Panc1 (cell line): ENCODE measurements at regions not wholly inside any gene's neighbourhood (a gene's known extent, or its start where the extent isn't known, plus 50 kb on each side); places are given as distances from the start of the nearest gene placed in this dataset.

Experiments
- POLR2AphosphoS5 ChIP-seq: IDR thresholded peaks from 2 replicates; pipeline ENCODE4 v1.6.1; 2012; ENCODE audit warnings: mild to moderate bottlenecking, low read depth, low read length, moderate library complexity
- SIN3A ChIP-seq: IDR thresholded peaks from 2 replicates; pipeline ENCODE4 v1.6.1; 2012; ENCODE audit warnings: low read depth, mild to moderate bottlenecking, low read length, moderate library complexity, borderline replicate concordance; ENCODE audit not compliant: insufficient read depth
- TCF7L2 ChIP-seq: IDR thresholded peaks from 2 replicates; pipeline ENCODE4 v1.6.1; 2011; ENCODE audit warnings: mild to moderate bottlenecking, low read depth, low read length, inconsistent platforms
- TF ChIP-seq, protein P1 (sequence below): fragments of 450-650 bp; IDR thresholded peaks from 2 replicates; pipeline ENCODE4 v1.5.1; 2017; ENCODE audit warnings: mild to moderate bottlenecking
- TF ChIP-seq, protein P2 (sequence below), 2 experiments: IDR thresholded peaks; 2 replicates each; pipeline ENCODE4 v1.6.1; 2011 to 2012; ENCODE audit warnings: low read depth in 2 of 2, control low read depth in 1 of 2, low read length in 1 of 2, mild to moderate bottlenecking in 1 of 2, moderate library complexity in 1 of 2; ENCODE audit not compliant: insufficient read depth in 1 of 2

DNA sequence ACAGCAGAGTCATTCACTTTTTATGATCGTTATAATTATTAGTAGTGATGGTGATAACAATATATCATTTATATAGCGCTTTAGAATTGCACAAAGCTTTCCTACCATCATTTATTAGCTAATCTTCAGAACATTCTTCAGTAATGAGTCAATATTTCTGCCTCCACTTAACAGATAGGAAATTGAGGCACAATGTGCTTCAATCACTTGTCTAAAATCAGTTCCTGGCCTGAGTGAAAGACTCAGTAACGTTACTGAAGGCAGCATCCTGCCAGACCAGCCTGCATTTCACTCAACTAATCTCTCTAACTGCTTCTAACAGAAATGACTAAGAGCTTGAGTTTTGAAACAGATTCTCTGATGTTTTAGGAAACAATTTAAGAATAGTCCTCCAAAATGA, 412.1 kb downstream of the MZT1 start:
- TF ChIP-seq, protein P1, sequence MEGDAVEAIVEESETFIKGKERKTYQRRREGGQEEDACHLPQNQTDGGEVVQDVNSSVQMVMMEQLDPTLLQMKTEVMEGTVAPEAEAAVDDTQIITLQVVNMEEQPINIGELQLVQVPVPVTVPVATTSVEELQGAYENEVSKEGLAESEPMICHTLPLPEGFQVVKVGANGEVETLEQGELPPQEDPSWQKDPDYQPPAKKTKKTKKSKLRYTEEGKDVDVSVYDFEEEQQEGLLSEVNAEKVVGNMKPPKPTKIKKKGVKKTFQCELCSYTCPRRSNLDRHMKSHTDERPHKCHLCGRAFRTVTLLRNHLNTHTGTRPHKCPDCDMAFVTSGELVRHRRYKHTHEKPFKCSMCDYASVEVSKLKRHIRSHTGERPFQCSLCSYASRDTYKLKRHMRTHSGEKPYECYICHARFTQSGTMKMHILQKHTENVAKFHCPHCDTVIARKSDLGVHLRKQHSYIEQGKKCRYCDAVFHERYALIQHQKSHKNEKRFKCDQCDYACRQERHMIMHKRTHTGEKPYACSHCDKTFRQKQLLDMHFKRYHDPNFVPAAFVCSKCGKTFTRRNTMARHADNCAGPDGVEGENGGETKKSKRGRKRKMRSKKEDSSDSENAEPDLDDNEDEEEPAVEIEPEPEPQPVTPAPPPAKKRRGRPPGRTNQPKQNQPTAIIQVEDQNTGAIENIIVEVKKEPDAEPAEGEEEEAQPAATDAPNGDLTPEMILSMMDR, result no peak
- TF ChIP-seq POLR2AphosphoS5 (no peak), SIN3A (no peak), TCF7L2 (no peak)
- TF ChIP-seq, protein P2, sequence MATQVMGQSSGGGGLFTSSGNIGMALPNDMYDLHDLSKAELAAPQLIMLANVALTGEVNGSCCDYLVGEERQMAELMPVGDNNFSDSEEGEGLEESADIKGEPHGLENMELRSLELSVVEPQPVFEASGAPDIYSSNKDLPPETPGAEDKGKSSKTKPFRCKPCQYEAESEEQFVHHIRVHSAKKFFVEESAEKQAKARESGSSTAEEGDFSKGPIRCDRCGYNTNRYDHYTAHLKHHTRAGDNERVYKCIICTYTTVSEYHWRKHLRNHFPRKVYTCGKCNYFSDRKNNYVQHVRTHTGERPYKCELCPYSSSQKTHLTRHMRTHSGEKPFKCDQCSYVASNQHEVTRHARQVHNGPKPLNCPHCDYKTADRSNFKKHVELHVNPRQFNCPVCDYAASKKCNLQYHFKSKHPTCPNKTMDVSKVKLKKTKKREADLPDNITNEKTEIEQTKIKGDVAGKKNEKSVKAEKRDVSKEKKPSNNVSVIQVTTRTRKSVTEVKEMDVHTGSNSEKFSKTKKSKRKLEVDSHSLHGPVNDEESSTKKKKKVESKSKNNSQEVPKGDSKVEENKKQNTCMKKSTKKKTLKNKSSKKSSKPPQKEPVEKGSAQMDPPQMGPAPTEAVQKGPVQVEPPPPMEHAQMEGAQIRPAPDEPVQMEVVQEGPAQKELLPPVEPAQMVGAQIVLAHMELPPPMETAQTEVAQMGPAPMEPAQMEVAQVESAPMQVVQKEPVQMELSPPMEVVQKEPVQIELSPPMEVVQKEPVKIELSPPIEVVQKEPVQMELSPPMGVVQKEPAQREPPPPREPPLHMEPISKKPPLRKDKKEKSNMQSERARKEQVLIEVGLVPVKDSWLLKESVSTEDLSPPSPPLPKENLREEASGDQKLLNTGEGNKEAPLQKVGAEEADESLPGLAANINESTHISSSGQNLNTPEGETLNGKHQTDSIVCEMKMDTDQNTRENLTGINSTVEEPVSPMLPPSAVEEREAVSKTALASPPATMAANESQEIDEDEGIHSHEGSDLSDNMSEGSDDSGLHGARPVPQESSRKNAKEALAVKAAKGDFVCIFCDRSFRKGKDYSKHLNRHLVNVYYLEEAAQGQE (IDR thresholded peaks at IDR 0.05; ENCODE audit: insufficient read depth in 1 of 2, low read depth in 2 of 2, low read length in 1 of 2), result no peak
